ENCODE measurements at regions not wholly inside any gene's neighbourhood (a gene's known extent, or its start where the extent isn't known, plus 50 kb on each side); places are given as distances from the start of the nearest gene placed in this dataset.

GRCh38 chr7:110027385-110027784 is 1063.5 kb upstream of the LRRN3 start:
- H3K4me3 ChIP-seq (ENCODE audit: low read length), result no peak overlapping the region
- H4K20me1 ChIP-seq (ENCODE audit: low read length), result no peaks in the 10 kb centered on the region
- no peaks in the 10 kb centered on the region for H3K79me2 ChIP-seq (ENCODE audit: low read length)
- no peak for ATAC-seq
- H3F3A ChIP-seq (ENCODE audit: low read length, unreplicated experiment), result no peaks in the 10 kb centered on the region
- intact Hi-C loops (cut with micrococcal nuclease), result no loop called here
- H3K9ac ChIP-seq (ENCODE audit: low read length), result no peak overlapping the region
- H3K9me3 ChIP-seq (ENCODE audit: low read length), result no peaks in the 10 kb centered on the region
- H2AFZ ChIP-seq (ENCODE audit: low read length), result no peak overlapping the region
- no peak overlapping the region for H3K4me2 ChIP-seq (ENCODE audit: low read length)
- TF ChIP-seq, protein P1, sequence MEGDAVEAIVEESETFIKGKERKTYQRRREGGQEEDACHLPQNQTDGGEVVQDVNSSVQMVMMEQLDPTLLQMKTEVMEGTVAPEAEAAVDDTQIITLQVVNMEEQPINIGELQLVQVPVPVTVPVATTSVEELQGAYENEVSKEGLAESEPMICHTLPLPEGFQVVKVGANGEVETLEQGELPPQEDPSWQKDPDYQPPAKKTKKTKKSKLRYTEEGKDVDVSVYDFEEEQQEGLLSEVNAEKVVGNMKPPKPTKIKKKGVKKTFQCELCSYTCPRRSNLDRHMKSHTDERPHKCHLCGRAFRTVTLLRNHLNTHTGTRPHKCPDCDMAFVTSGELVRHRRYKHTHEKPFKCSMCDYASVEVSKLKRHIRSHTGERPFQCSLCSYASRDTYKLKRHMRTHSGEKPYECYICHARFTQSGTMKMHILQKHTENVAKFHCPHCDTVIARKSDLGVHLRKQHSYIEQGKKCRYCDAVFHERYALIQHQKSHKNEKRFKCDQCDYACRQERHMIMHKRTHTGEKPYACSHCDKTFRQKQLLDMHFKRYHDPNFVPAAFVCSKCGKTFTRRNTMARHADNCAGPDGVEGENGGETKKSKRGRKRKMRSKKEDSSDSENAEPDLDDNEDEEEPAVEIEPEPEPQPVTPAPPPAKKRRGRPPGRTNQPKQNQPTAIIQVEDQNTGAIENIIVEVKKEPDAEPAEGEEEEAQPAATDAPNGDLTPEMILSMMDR (conservative IDR thresholded peaks at IDR 0.05; ENCODE audit: low read depth, low read length), result no peak
- TF ChIP-seq EZH2 (IDR thresholded peaks at IDR 0.05; ENCODE audit: low read length, unreplicated experiment) (no peak), EZH2phosphoT487 (IDR thresholded peaks at IDR 0.05; ENCODE audit: borderline replicate concordance, low read length) (no peak)
- no peaks in the 10 kb centered on the region for H3K36me3 ChIP-seq (ENCODE audit: low read depth, low read length)
- BruUV-seq (replicated peaks), result no TSS peak
- ChIA-PET POLR2A (ENCODE audit: unreplicated experiment) (no interaction called here), CTCF (no interaction called here)
- no peaks in the 10 kb centered on the region for H3K9me2 ChIP-seq (replicated peaks; ENCODE audit: low read length)
- no peak overlapping the region for H3K27ac ChIP-seq (ENCODE audit: low read length)
- no peaks in the 10 kb centered on the region for H3K27me3 ChIP-seq (ENCODE audit: low read length)
- H3K4me1 ChIP-seq (ENCODE audit: insufficient read depth, low read length), result no peaks in the 10 kb centered on the region
- no peak for DNase-seq

DNA sequence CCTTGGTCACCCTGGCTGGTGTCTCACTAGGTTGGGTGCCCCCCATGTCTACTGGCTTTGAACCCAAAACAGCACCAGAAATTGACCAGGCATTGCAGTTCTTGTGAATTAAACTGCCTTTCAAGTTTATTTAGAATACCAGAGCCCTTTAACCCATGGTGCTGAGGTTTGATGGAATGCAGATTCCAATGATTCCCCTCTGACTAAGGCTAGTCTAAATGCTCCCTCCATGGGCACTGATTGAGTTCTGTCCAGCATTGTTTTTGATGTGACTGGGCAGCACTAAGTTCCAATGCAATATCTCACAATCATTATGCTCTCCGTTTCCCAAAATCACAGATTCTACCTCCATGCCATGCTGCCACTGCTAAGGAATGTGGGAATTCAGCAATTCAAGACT is 1047.4 kb upstream of the LRRN3 start:
- no peaks in the 10 kb centered on the region for H3K4me1 ChIP-seq (ENCODE audit: insufficient read depth, low read length)
- H2AFZ ChIP-seq (ENCODE audit: low read length), result no peak overlapping the region
- DNase-seq, result no peak
- no peaks in the 10 kb centered on the region for H3F3A ChIP-seq (ENCODE audit: low read length, unreplicated experiment)
- H3K79me2 ChIP-seq (ENCODE audit: low read length), result no peaks in the 10 kb centered on the region
- no peak overlapping the region for H3K9ac ChIP-seq (ENCODE audit: low read length)
- intact Hi-C loops (cut with micrococcal nuclease), result no loop called here
- no peaks in the 10 kb centered on the region for H3K9me2 ChIP-seq (replicated peaks; ENCODE audit: low read length)
- H3K4me3 ChIP-seq (ENCODE audit: low read length), result no peak overlapping the region
- H3K27ac ChIP-seq (ENCODE audit: low read length), result no peak overlapping the region
- ChIA-PET POLR2A (ENCODE audit: unreplicated experiment) (no interaction called here), CTCF (no interaction called here)
- no peak for ATAC-seq
- no peaks in the 10 kb centered on the region for H3K36me3 ChIP-seq (ENCODE audit: low read depth, low read length)
- H4K20me1 ChIP-seq (ENCODE audit: low read length), result no peaks in the 10 kb centered on the region
- H3K4me2 ChIP-seq (ENCODE audit: low read length), result no peak overlapping the region
- TF ChIP-seq EZH2phosphoT487 (IDR thresholded peaks at IDR 0.05; ENCODE audit: borderline replicate concordance, low read length) (no peak), EZH2 (IDR thresholded peaks at IDR 0.05; ENCODE audit: low read length, unreplicated experiment) (no peak)
- TF ChIP-seq, protein P1 (conservative IDR thresholded peaks at IDR 0.05; ENCODE audit: low read depth, low read length), result no peak
- no peaks in the 10 kb centered on the region for H3K27me3 ChIP-seq (ENCODE audit: low read length)
- H3K9me3 ChIP-seq (ENCODE audit: low read length), result no peaks in the 10 kb centered on the region
- no TSS peak for BruUV-seq (replicated peaks)

DNA sequence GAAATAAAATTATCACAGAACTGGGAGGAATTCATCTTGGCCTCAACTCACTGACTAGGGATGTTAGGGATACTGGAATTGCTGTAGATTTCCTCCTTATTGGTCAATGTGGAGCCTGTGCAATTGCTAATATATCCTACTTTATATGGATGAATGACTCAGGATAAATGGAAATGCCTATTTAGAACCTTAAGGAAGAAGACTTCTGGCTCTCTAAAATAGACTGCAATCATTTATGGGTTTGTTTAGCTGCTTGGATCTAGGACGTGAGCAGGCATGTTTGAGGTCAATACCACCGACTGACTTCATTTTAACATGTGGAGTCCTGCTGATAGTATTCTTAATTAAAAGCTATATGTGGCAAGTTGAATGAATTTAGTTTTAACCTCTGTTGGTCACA is 1040.1 kb upstream of the LRRN3 start:
- no peak for TF ChIP-seq EZH2 (IDR thresholded peaks at IDR 0.05; ENCODE audit: low read length, unreplicated experiment)
- TF ChIP-seq EZH2phosphoT487 (IDR thresholded peaks at IDR 0.05; ENCODE audit: borderline replicate concordance, low read length), result no peak
- TF ChIP-seq, protein P1 (conservative IDR thresholded peaks at IDR 0.05; ENCODE audit: low read depth, low read length), result no peak
- no peak overlapping the region for H3K4me2 ChIP-seq (ENCODE audit: low read length)
- H3K4me1 ChIP-seq (ENCODE audit: insufficient read depth, low read length), result no peaks in the 10 kb centered on the region
- no peaks in the 10 kb centered on the region for H3F3A ChIP-seq (ENCODE audit: low read length, unreplicated experiment)
- H3K27ac ChIP-seq (ENCODE audit: low read length), result no peak overlapping the region
- BruUV-seq (replicated peaks), result no TSS peak
- ChIA-PET POLR2A (ENCODE audit: unreplicated experiment) (no interaction called here), CTCF (no interaction called here)
- no peaks in the 10 kb centered on the region for H3K9me2 ChIP-seq (replicated peaks; ENCODE audit: low read length)
- no peaks in the 10 kb centered on the region for H3K36me3 ChIP-seq (ENCODE audit: low read depth, low read length)
- intact Hi-C loops (cut with micrococcal nuclease), result no loop called here
- ATAC-seq (no peak), DNase-seq (no peak)
- H4K20me1 ChIP-seq (ENCODE audit: low read length), result no peaks in the 10 kb centered on the region
- H3K27me3 ChIP-seq (ENCODE audit: low read length), result no peaks in the 10 kb centered on the region
- H3K9ac ChIP-seq (ENCODE audit: low read length), result no peak overlapping the region
- H3K9me3 ChIP-seq (ENCODE audit: low read length), result no peaks in the 10 kb centered on the region
- H3K79me2 ChIP-seq (ENCODE audit: low read length), result no peaks in the 10 kb centered on the region
- H3K4me3 ChIP-seq (ENCODE audit: low read length), result no peak overlapping the region
- H2AFZ ChIP-seq (ENCODE audit: low read length), result no peak overlapping the region

Data from PC-3 (cell line).